ENCODE measurements at regions not wholly inside any gene's neighbourhood (a gene's known extent, or its start where the extent isn't known, plus 50 kb on each side); places are given as distances from the start of the nearest gene placed in this dataset.
A peak's percentile ranks its signal among the peaks of the same experiment; 100 is the strongest.

DNA sequence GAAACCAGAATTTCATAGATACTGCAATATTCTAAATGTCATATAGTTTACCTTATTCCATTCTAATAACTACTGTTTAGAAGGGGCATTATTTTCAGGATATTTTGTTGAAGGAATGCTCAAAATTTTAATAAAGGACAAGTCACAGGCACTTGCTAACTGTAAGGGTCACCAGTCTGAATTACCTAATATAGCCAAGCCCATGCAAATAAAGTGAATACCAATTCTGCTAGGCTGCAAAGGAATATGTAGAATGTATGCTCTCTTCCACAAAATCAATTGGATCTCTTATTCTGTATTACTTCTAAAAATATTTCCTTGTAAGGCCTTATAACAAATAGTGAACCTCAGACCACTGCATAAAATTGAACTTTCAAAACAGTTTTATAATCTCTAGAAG, 52.3 kb upstream of the FAT4 start:
- TF ChIP-seq CTCF (conservative IDR thresholded peaks at IDR 0.05; ENCODE audit: low read depth), result no peak
- no peak for DNase-seq (ENCODE audit: low spot score)
- H3K27ac ChIP-seq, result no peak overlapping the region
- ChIA-PET CTCF (no interaction called here), POLR2A (ENCODE audit: low non-redundant PET) (no interaction called here)

- no peak for DNase-seq (ENCODE audit: low spot score)
- POLR2A ChIA-PET (ENCODE audit: low non-redundant PET), result no interaction called here
These were observed 52.7 kb upstream of the FAT4 start for GRCh38 chr4:125262079-125262478.

DNA sequence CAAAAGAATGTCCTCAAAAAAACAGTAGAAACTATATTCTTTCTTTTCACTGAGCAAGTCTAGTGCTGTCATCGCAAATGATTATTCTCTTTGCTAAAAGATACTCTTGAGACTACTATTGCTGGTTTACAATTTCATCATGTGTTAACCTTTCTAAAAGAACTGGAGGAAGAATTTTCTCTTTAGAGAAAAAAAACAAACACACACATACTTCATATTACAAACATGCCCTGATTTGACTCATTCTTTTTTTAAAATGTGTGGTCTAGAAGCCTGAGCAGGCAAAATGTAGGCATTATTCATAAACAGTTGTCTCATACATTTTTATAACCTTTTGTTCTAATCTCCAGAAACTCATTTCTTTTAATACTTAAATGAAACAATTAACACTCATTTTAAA, 60.6 kb upstream of the FAT4 start:
- CTCF ChIA-PET, result no interaction called here
- no peak overlapping the region for H3K27ac ChIP-seq
- no peak for DNase-seq (ENCODE audit: low spot score)
- POLR2A ChIA-PET (ENCODE audit: low non-redundant PET), result no interaction called here
- no peak for TF ChIP-seq CTCF (conservative IDR thresholded peaks at IDR 0.05; ENCODE audit: low read depth)

More at GRCh38 chr4:125262079-125262478, 52.7 kb upstream of the FAT4 start:
- H3K27ac ChIP-seq, result no peak overlapping the region
- CTCF ChIA-PET, result no interaction called here
- TF ChIP-seq CTCF (conservative IDR thresholded peaks at IDR 0.05; ENCODE audit: low read depth), result no peak

GRCh38 chr4:125244848-125245450, 69.8 kb upstream of the FAT4 start:
- H3K27ac ChIP-seq, result no peak overlapping the region
- ChIA-PET CTCF (interaction anchor here (0.7 to 1.6 kb wide), 2 partner anchors 911 to 1549 kb away, joined by 3 to 5 read pairs; no protein-coding TSS in a partner anchor), POLR2A (ENCODE audit: low non-redundant PET) (no interaction called here)
- TF ChIP-seq CTCF (conservative IDR thresholded peaks at IDR 0.05; ENCODE audit: low read depth), result peak; percentile 48
- peak; percentile 12 for DNase-seq (ENCODE audit: low spot score)

GRCh38 chr4:125243789-125244397, 70.9 kb upstream of the FAT4 start:
- POLR2A ChIA-PET (ENCODE audit: low non-redundant PET), result interaction anchor here (0.5 kb wide), 1 partner anchor 532 kb away, joined by 3 read pairs; the partner anchor contains the start of gene ANKRD50
- H3K27ac ChIP-seq, result no peak overlapping the region
- TF ChIP-seq CTCF (conservative IDR thresholded peaks at IDR 0.05; ENCODE audit: low read depth), result no peak
- no peak for DNase-seq (ENCODE audit: low spot score)
- CTCF ChIA-PET, result interaction anchor here (0.5 to 1.1 kb wide), 2 partner anchors 338 to 920 kb away, joined by 5 to 9 read pairs; no protein-coding TSS in a partner anchor

DNA sequence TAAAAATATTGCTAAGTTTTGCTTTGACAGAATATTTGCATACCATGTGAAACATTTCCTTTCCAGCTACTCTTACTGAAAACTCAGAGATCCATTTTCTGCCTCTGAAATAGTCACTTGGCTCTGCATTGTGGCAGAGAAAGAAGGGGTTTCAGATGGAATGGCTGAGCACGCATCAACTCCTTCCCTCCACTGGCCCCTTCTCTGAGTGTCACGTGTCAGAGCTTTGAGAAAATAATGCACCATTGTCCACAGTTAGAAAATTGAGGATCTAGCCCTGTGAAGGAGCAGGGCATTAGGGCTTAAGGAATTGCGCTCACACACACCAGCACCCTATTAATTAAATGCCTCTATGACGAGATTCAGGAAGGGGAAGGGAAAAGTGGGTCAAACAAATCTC, 78.8 kb upstream of the FAT4 start:
- ChIA-PET CTCF (interaction anchor here (0.9 to 1.3 kb wide), 2 partner anchors 10 to 13 kb away, joined by 3 to 7 read pairs; no protein-coding TSS in a partner anchor), POLR2A (ENCODE audit: low non-redundant PET) (no interaction called here)
- no peak for DNase-seq (ENCODE audit: low spot score)
- no peak overlapping the region for H3K27ac ChIP-seq
- no peak for TF ChIP-seq CTCF (conservative IDR thresholded peaks at IDR 0.05; ENCODE audit: low read depth)

All from RWPE1 (cell line).